Caco-2 (cell line): ENCODE measurements at regions not wholly inside any gene's neighbourhood (a gene's known extent, or its start where the extent isn't known, plus 50 kb on each side); places are given as distances from the start of the nearest gene placed in this dataset.

ENCODE experiments used
- BruUV-seq: library from RNA; stranded (reverse); fragments of 400-500 nt; replicated peaks from 2 replicates; lab custom pipeline; 2021; lab: Mats Ljungman, UMichigan
- CTCF ChIA-PET: fragments of 300-600 bp; sonication (Branson Sonifier 250); formaldehyde crosslinking; loops from one replicate; lab custom pipeline; 2022; ENCODE audit warnings: antibody characterized with exemption; lab: Charles Lee
- POLR2A ChIA-PET: fragments of 300-600 bp; sonication (Branson Sonifier 250); formaldehyde crosslinking; loops from one replicate; lab custom pipeline; 2022; ENCODE audit warnings: antibody characterized with exemption; lab: Charles Lee
- DNase-seq, 2 experiments: peaks; one replicate each; pipeline versions ENCODE4 v3.0.0 to v3.0.0-alpha.2; 2020 to 2022
- H3K27me3 ChIP-seq: replicated peaks from 2 replicates; pipeline ENCODE4 v1.6.0; 2011; ENCODE audit warnings: low read length; ENCODE audit not compliant: control insufficient read depth, insufficient read depth
- H3K36me3 ChIP-seq: 2 replicates; pipeline ENCODE4 v1.5.1; 2011; ENCODE audit warnings: low read length; ENCODE audit not compliant: control insufficient read depth, insufficient read depth
- H3K4me1 ChIP-seq: fragments of 250-450 bp; sonication (Bioruptor Pico); 2 replicates; pipeline ENCODE4 v1.5.1; 2020; ENCODE audit warnings: mild to moderate bottlenecking
- H3K4me3 ChIP-seq: 2 replicates; pipeline ENCODE4 v1.5.1; 2011; ENCODE audit warnings: low read depth, mild to moderate bottlenecking, control low read depth, low read length
- H3K9me3 ChIP-seq: fragments of 250-450 bp; sonication (Bioruptor Pico); 2 replicates; pipeline ENCODE4 v1.5.1; 2020; ENCODE audit warnings: mild to moderate bottlenecking, moderate library complexity
- H3K27ac Mint-ChIP-seq: one replicate; pipeline ENCODE4 v1.8.0; 2022; ENCODE audit warnings: mixed read lengths; ENCODE audit not compliant: unreplicated experiment
- H3K27me3 Mint-ChIP-seq: one replicate; pipeline ENCODE4 v1.8.0; 2022; ENCODE audit warnings: mixed read lengths; ENCODE audit not compliant: insufficient read depth, unreplicated experiment
- H3K36me3 Mint-ChIP-seq: one replicate; pipeline ENCODE4 v1.8.0; 2022; ENCODE audit warnings: mild to moderate bottlenecking, mixed read lengths; ENCODE audit not compliant: insufficient read depth, unreplicated experiment
- H3K4me1 Mint-ChIP-seq: one replicate; pipeline ENCODE4 v1.8.0; 2022; ENCODE audit warnings: low read depth, mixed read lengths; ENCODE audit not compliant: unreplicated experiment
- H3K4me3 Mint-ChIP-seq: one replicate; pipeline ENCODE4 v1.8.0; 2022; ENCODE audit warnings: mild to moderate bottlenecking, moderate library complexity, mixed read lengths; ENCODE audit not compliant: unreplicated experiment
- H3K9me3 Mint-ChIP-seq: one replicate; pipeline ENCODE4 v1.8.0; 2022; ENCODE audit warnings: mixed read lengths; ENCODE audit not compliant: unreplicated experiment
- CTCF ChIP-seq, 2 experiments: fragments of 200-600 bp in 1 of 2; IDR thresholded peaks; 1 replicate in 1 of 2; 2 replicates in 1 of 2; pipeline versions ENCODE4 v1.5.1 to v1.8.0; 2011 to 2022; ENCODE audit warnings: antibody characterized with exemption in 1 of 2, control low read depth in 1 of 2, inconsistent platforms in 1 of 2, low read depth in 1 of 2, low read length in 1 of 2, mild to moderate bottlenecking in 1 of 2, moderate library complexity in 1 of 2; ENCODE audit not compliant: insufficient read depth in 1 of 2, severe bottlenecking in 1 of 2, unreplicated experiment in 1 of 2
- intact Hi-C: fragments of 100-400 bp; cut with micrococcal nuclease; formaldehyde crosslinking; loops from one replicate; pipeline ENCODE4 v1.10.0; 2022; ENCODE audit not compliant: unreplicated experiment

DNA sequence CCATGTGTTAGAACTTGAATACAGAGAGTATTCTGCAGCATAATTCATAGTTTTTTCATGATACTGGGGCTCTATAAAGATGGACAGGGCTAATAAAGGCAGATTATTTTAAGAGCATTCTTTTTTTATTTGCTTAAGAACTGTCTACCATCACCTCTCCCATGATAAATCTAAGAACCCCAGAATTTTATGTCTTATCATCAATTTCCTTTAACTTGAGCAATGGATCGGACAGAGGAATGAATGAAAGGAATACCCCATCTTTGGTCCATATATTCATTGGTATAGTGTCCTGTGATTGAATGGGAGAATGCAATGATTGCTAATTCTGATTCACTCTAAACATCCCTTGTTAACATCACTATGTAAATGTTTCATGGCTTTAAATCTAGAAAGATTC lies 946.3 kb upstream of the LRRN3 start:
- ChIA-PET CTCF (no interaction called here), POLR2A (no interaction called here)
- Histone ChIP-seq H3K36me3 (no peaks in the 10 kb centered on the region), H3K9me3 (no peaks in the 10 kb centered on the region), H3K4me1 (no peaks in the 10 kb centered on the region), H3K27me3 (no peaks in the 10 kb centered on the region), H3K4me3 (no peak overlapping the region)
- H3K36me3 Mint-ChIP-seq = no peaks in the 10 kb centered on the region
- DNase-seq = no peak
- H3K9me3 Mint-ChIP-seq = peaks cover 9% of the 10 kb centered on the region
- no peaks in the 10 kb centered on the region for H3K4me1 Mint-ChIP-seq
- intact Hi-C loops = no loop called here
- TF ChIP-seq CTCF (IDR thresholded peaks at IDR 0.05; ENCODE audit: insufficient read depth in 1 of 2, low read depth in 1 of 2, low read length in 1 of 2, severe bottlenecking in 1 of 2, unreplicated experiment in 1 of 2) = no peak
- no TSS peak for BruUV-seq
- H3K27me3 Mint-ChIP-seq = no peaks in the 10 kb centered on the region
- no peak overlapping the region for H3K27ac Mint-ChIP-seq
- H3K4me3 Mint-ChIP-seq = no peak overlapping the region

- POLR2A ChIA-PET = no interaction called here
- no peak for TF ChIP-seq CTCF (IDR thresholded peaks at IDR 0.05; ENCODE audit: insufficient read depth in 1 of 2, low read depth in 1 of 2, low read length in 1 of 2, severe bottlenecking in 1 of 2, unreplicated experiment in 1 of 2)
- no peaks in the 10 kb centered on the region for H3K27me3 ChIP-seq
- Mint-ChIP-seq H3K4me1 (no peaks in the 10 kb centered on the region), H3K36me3 (no peaks in the 10 kb centered on the region), H3K27me3 (no peaks in the 10 kb centered on the region), H3K27ac (no peak overlapping the region), H3K4me3 (no peak overlapping the region), H3K9me3 (peaks cover 9% of the 10 kb centered on the region)
- CTCF ChIA-PET = no interaction called here
- H3K4me3 ChIP-seq = no peak overlapping the region
- BruUV-seq = no TSS peak
- intact Hi-C loops = no loop called here
- no peak for DNase-seq
- H3K9me3 ChIP-seq = no peaks in the 10 kb centered on the region
- H3K4me1 ChIP-seq = no peaks in the 10 kb centered on the region
- no peaks in the 10 kb centered on the region for H3K36me3 ChIP-seq
These were observed 942.9 kb upstream of the LRRN3 start for GRCh38 chr7:110148054-110148453.

GRCh38 chr7:110153222-110153621 lies 937.7 kb upstream of the LRRN3 start:
- POLR2A ChIA-PET = no interaction called here

More at GRCh38 chr7:110153222-110153621, 937.7 kb upstream of the LRRN3 start:
- no peak for DNase-seq
- CTCF ChIA-PET = no interaction called here
- Histone ChIP-seq H3K9me3 (no peaks in the 10 kb centered on the region), H3K4me1 (no peaks in the 10 kb centered on the region), H3K4me3 (no peak overlapping the region), H3K36me3 (no peaks in the 10 kb centered on the region), H3K27me3 (no peaks in the 10 kb centered on the region)
- TF ChIP-seq CTCF (IDR thresholded peaks at IDR 0.05; ENCODE audit: insufficient read depth in 1 of 2, low read depth in 1 of 2, low read length in 1 of 2, severe bottlenecking in 1 of 2, unreplicated experiment in 1 of 2) = no peak
- Mint-ChIP-seq H3K27me3 (no peaks in the 10 kb centered on the region), H3K36me3 (no peaks in the 10 kb centered on the region), H3K9me3 (peaks cover 6% of the 10 kb centered on the region), H3K4me3 (no peak overlapping the region), H3K4me1 (no peaks in the 10 kb centered on the region), H3K27ac (no peak overlapping the region)
- intact Hi-C loops = no loop called here
- BruUV-seq = no TSS peak
